ENCODE measurements at regions not wholly inside any gene's neighbourhood (a gene's known extent, or its start where the extent isn't known, plus 50 kb on each side); places are given as distances from the start of the nearest gene placed in this dataset.

- Mint-ChIP-seq H3K27ac (no peak overlapping the region), H3K36me3 (no peaks in the 10 kb centered on the region), H3K4me3 (no peak overlapping the region), H3K9me3 (no peaks in the 10 kb centered on the region), H3K27me3 (peaks cover 41% of the 10 kb centered on the region), H3K4me1 (peaks cover 2% of the 10 kb centered on the region)
- DNase-seq = no peak
These were observed 691.2 kb downstream of the QKI start for GRCh38 chr6:164105705-164106104.

DNA sequence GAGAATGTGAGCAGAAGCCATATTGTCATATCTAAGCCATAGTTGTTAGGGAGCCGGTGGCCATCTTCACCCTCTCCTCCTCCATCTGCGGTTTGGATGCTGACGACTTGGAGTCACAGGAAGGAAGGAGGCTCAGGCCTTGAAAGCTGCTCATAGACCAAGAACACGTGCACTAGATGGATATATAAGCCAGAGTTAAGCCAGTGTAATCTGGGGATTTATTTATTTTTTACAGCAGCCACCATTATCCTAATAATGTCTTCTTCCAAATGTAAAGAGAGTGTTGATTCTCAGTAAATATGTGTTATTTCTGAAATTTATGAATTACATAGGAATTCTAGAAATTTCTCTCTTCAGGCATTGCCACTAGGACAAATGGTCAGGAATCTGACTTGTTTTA, 689.9 kb downstream of the QKI start:
- Mint-ChIP-seq H3K36me3 (no peaks in the 10 kb centered on the region), H3K4me3 (no peak overlapping the region), H3K27ac (no peak overlapping the region), H3K9me3 (no peaks in the 10 kb centered on the region), H3K4me1 (peaks cover 2% of the 10 kb centered on the region), H3K27me3 (peaks cover 34% of the 10 kb centered on the region)
- DNase-seq = no peak

DNA sequence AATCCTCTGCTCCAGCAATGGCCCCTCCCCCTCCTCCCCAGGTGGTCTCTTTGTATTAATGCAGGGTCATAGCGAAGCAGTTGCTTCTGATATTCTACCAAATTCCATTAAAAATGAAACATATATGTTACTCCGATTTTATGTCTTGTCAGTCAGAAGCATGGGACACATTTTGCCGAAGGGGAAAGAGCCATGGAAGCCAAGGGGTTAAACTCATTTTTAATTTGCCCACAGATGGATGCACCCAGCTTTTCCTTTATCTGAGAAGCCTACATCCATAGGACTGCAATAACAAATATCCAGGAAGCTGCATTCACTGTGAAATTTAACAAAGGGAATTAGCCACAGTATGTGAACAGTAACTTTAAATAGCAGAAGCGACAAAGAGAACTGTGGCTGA, 688.2 kb downstream of the QKI start:
- no peak for DNase-seq
- no peaks in the 10 kb centered on the region for H3K36me3 Mint-ChIP-seq
- peaks cover 20% of the 10 kb centered on the region for H3K27me3 Mint-ChIP-seq
- no peaks in the 10 kb centered on the region for H3K4me1 Mint-ChIP-seq
- H3K27ac Mint-ChIP-seq = no peak overlapping the region
- no peak overlapping the region for H3K4me3 Mint-ChIP-seq
- no peaks in the 10 kb centered on the region for H3K9me3 Mint-ChIP-seq

DNA sequence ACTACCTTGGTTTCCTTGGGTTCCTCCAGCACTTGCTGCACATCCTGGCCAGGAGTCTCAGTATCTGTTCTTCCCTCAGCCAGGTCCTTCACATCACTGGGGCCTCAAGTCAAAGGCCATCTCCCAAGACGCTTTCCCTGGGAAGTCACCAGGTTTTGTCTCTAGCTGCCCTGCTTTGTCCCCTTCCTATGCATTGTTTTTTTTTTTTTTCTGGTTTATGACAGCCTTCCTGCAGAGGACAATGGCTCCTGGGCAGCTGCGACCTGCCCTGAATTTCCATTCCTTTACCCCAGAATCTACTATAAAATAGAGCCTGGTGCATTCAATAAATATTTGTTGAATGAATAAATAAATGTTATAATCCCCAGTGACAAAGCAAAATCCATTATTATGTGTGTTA, 687.3 kb downstream of the QKI start:
- Mint-ChIP-seq H3K36me3 (no peaks in the 10 kb centered on the region), H3K9me3 (no peaks in the 10 kb centered on the region), H3K27ac (no peak overlapping the region), H3K4me1 (no peaks in the 10 kb centered on the region), H3K4me3 (no peak overlapping the region), H3K27me3 (peaks cover 20% of the 10 kb centered on the region)
- DNase-seq = no peak

DNA sequence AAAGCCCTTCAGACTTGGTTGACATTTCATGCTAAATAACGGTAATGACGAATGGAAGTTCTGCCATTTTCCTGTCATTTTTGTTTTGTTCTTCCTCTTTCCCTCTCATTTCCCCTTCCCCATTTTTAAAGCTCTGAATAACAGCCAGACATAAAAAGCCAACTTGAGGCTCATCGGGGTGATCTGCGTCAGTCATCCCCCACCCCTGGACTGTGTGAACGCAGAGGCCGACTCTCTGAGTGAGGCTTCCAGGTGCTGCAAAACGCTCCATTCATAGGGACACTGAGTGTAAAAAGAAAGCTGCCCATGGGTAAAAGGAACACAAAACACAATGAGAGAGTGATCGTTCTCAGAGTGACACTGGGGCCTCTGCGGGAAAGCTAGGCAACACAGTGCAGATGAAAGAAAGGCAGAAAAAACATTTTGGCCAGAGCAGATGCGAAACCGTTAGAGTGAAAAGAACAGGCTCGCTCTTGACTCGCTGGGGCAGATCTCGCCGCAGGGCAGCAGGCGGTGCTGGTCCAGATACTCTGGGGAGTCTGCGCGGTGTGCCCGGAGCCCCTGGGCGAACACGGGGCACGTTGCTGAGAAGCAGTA, 684.8 kb downstream of the QKI start:
- H3K27me3 Mint-ChIP-seq = peaks cover 20% of the 10 kb centered on the region
- no peak overlapping the region for H3K4me3 Mint-ChIP-seq
- H3K27ac Mint-ChIP-seq = no peak overlapping the region
- H3K36me3 Mint-ChIP-seq = no peaks in the 10 kb centered on the region
- DNase-seq = no peak
- H3K9me3 Mint-ChIP-seq = peaks cover 3% of the 10 kb centered on the region
- no peaks in the 10 kb centered on the region for H3K4me1 Mint-ChIP-seq

GRCh38 chr6:164098857-164099267, 684.3 kb downstream of the QKI start:
- Mint-ChIP-seq H3K4me1 (no peaks in the 10 kb centered on the region), H3K27ac (no peak overlapping the region), H3K27me3 (peaks cover 20% of the 10 kb centered on the region), H3K4me3 (no peak overlapping the region), H3K36me3 (no peaks in the 10 kb centered on the region), H3K9me3 (peaks cover 3% of the 10 kb centered on the region)
- no peak for DNase-seq

DNA sequence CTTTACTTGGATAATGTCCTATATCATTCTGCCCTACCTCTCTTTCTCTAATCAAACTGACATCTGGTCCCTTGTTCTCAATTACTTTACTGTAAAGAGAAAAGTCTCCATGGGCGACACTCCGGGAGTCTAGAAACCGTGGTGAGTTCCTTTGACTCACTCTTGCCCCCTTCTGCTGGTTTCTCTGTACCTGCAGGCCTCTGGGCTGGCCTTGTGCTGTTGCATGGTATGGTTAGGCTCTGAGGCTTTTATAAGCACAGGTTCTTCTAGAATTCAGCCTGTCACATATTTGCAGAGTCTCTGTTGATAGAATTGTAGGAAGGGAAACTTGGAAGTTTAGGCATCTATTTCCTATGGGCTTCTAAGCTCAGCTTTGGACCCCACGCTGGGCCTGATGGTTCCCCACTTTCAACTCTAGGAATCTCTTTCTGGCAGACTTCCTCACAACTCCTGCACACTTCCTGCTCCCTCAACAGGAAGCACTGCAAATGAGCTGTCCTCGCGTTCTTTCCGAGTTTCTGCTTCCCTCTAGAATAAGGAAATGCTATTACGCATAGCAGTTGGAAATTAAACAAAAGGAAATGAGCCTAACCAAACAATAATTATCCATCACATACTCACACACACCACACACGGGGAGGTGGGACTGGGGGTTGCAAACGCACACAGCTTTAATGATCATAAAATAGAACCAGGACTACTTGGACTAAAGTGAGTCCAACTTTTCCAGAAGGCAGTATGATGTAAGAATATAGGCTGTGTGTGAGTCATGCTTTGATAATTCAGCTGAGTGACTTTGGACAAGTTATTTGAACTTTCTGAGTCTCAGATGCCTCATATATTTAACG, 683.3 kb downstream of the QKI start:
- H3K27me3 Mint-ChIP-seq = peaks cover 19% of the 10 kb centered on the region
- H3K4me1 Mint-ChIP-seq = no peaks in the 10 kb centered on the region
- H3K4me3 Mint-ChIP-seq = no peak overlapping the region
- no peak for DNase-seq
- no peaks in the 10 kb centered on the region for H3K36me3 Mint-ChIP-seq
- H3K9me3 Mint-ChIP-seq = peaks cover 3% of the 10 kb centered on the region
- no peak overlapping the region for H3K27ac Mint-ChIP-seq

DNA sequence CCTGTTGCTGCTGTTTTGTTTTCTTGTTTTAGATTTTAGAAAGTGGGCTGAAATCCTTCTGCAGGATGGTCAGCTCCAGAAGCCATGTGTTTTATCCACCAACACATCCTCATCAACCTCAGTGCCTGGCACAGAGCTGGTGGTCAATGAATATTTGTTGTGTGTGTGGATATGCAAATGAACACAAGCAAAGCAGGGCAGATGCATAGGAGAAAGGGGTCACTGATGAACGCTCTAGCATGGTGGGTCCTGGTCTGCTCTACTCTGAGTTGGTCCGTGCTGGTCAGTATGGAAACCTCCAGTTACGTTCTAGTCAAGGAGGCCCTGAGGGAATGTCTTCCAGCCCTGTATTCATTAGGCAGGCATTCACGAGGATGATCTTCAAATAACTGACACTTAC, 682.5 kb downstream of the QKI start:
- no peak overlapping the region for H3K4me3 Mint-ChIP-seq
- H3K27ac Mint-ChIP-seq = no peak overlapping the region
- no peak for DNase-seq
- H3K27me3 Mint-ChIP-seq = peaks cover 12% of the 10 kb centered on the region
- no peaks in the 10 kb centered on the region for H3K4me1 Mint-ChIP-seq
- H3K9me3 Mint-ChIP-seq = peaks cover 3% of the 10 kb centered on the region
- H3K36me3 Mint-ChIP-seq = no peaks in the 10 kb centered on the region

- no peak overlapping the region for H3K4me3 Mint-ChIP-seq
- no peak for DNase-seq
- no peaks in the 10 kb centered on the region for H3K27me3 Mint-ChIP-seq
- H3K4me1 Mint-ChIP-seq = no peaks in the 10 kb centered on the region
- H3K9me3 Mint-ChIP-seq = peaks cover 3% of the 10 kb centered on the region
- no peaks in the 10 kb centered on the region for H3K36me3 Mint-ChIP-seq
- H3K27ac Mint-ChIP-seq = no peak overlapping the region
These were observed 680.5 kb downstream of the QKI start for GRCh38 chr6:164095056-164095455.

GRCh38 chr6:164087870-164088269, 673.4 kb downstream of the QKI start:
- Mint-ChIP-seq H3K27me3 (peaks cover 16% of the 10 kb centered on the region), H3K9me3 (peaks cover 1% of the 10 kb centered on the region), H3K4me3 (no peak overlapping the region), H3K36me3 (no peaks in the 10 kb centered on the region), H3K27ac (no peak overlapping the region), H3K4me1 (no peaks in the 10 kb centered on the region)
- no peak for DNase-seq

DNA sequence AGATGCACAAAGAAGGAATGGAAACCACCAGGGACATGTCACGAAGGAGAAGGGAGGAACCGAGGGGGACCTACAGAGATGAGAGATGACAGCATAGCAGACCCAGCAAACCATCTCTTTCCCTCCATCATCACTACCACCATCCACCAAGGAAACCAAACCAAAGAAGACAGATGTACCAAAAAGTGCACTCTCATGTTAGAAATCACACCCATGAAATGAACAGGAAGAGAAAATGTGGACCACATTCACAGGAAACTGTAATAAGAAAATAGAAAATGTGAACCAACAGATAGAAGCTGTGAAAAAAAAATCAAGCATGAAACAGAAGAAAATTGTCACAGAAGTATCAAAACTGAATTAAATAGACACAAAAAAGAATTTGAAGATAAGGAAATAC, 672.7 kb downstream of the QKI start:
- no peaks in the 10 kb centered on the region for H3K4me1 Mint-ChIP-seq
- no peak overlapping the region for H3K27ac Mint-ChIP-seq
- peaks cover 21% of the 10 kb centered on the region for H3K27me3 Mint-ChIP-seq

GRCh38 chr6:164086076-164086887, 671.8 kb downstream of the QKI start:
- peaks cover 1% of the 10 kb centered on the region for H3K9me3 Mint-ChIP-seq
- no peak overlapping the region for H3K27ac Mint-ChIP-seq
- no peak for DNase-seq
- no peaks in the 10 kb centered on the region for H3K4me1 Mint-ChIP-seq
- no peaks in the 10 kb centered on the region for H3K36me3 Mint-ChIP-seq
- peaks cover 25% of the 10 kb centered on the region for H3K27me3 Mint-ChIP-seq
- H3K4me3 Mint-ChIP-seq = no peak overlapping the region

More for the DNA sequence above, 672.7 kb downstream of the QKI start:
- Mint-ChIP-seq H3K4me3 (no peak overlapping the region), H3K36me3 (no peaks in the 10 kb centered on the region), H3K9me3 (peaks cover 1% of the 10 kb centered on the region)
- DNase-seq = no peak

GRCh38 chr6:164085091-164086075, 670.9 kb downstream of the QKI start:
- Mint-ChIP-seq H3K27me3 (peaks cover 28% of the 10 kb centered on the region), H3K4me3 (no peak overlapping the region), H3K27ac (no peak overlapping the region), H3K36me3 (no peaks in the 10 kb centered on the region), H3K4me1 (no peaks in the 10 kb centered on the region), H3K9me3 (peaks cover 1% of the 10 kb centered on the region)
- DNase-seq = no peak

DNA sequence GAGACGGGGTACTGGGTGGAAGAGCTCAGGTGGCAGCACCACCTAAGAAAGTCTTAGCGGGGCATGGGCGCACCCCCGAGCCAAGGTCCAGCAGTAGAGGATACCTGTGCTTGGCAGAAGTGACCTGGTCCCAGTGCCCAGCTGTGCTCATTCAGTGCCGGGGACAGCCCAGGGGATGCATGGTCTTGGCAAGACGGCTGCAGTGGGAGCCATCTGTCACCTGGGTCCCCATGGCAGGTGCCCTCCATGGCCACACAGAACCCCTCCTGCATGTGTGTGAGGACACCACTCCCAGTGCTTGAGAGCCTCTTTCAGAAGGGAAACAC, 664.7 kb downstream of the QKI start:
- no peaks in the 10 kb centered on the region for H3K9me3 Mint-ChIP-seq
- no peak overlapping the region for H3K4me3 Mint-ChIP-seq
- no peak for DNase-seq
- no peaks in the 10 kb centered on the region for H3K36me3 Mint-ChIP-seq
- H3K27ac Mint-ChIP-seq = no peak overlapping the region
- peaks cover 15% of the 10 kb centered on the region for H3K27me3 Mint-ChIP-seq
- H3K4me1 Mint-ChIP-seq = no peaks in the 10 kb centered on the region

Data from activated naive CD8-positive, alpha-beta T cell treated with anti-CD3 and anti-CD28 coated beads for 36 hours (primary cell).